B cell (primary cell): ENCODE measurements at regions not wholly inside any gene's neighbourhood (a gene's known extent, or its start where the extent isn't known, plus 50 kb on each side); places are given as distances from the start of the nearest gene placed in this dataset.

Experiments used
- EZH2 ChIP-seq: IDR thresholded peaks from 2 replicates; pipeline ENCODE4 v1.6.1; 2012; ENCODE audit warnings: borderline replicate concordance, low read depth, mild to moderate bottlenecking, moderate library complexity, low read length; ENCODE audit not compliant: insufficient read depth, poor library complexity, severe bottlenecking
- TF ChIP-seq, protein P1 (sequence below): fragments of 200-600 bp; IDR thresholded peaks from one replicate; pipeline ENCODE4 v1.8.0; 2022; ENCODE audit warnings: antibody characterized with exemption, mild to moderate bottlenecking

DNA sequence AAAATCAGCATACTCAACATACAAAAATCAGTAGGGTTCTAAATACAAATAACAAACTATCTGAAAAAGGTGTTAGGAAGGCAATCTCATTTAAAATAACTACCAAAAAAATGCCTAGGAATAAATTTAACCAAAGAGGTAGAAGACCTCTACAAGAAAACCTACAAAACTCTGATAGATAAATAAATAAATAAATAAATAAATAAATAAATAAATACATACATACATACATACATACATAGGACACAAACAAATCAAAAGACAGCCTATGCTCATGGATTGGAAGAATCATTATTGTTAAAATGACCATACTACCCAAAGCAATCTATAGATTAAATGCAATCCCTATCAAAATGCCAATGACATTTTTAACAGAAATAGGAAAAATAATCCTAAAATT, 194.7 kb downstream of the BARHL2 start:
- TF ChIP-seq EZH2 = no peak
- TF ChIP-seq, protein P1, sequence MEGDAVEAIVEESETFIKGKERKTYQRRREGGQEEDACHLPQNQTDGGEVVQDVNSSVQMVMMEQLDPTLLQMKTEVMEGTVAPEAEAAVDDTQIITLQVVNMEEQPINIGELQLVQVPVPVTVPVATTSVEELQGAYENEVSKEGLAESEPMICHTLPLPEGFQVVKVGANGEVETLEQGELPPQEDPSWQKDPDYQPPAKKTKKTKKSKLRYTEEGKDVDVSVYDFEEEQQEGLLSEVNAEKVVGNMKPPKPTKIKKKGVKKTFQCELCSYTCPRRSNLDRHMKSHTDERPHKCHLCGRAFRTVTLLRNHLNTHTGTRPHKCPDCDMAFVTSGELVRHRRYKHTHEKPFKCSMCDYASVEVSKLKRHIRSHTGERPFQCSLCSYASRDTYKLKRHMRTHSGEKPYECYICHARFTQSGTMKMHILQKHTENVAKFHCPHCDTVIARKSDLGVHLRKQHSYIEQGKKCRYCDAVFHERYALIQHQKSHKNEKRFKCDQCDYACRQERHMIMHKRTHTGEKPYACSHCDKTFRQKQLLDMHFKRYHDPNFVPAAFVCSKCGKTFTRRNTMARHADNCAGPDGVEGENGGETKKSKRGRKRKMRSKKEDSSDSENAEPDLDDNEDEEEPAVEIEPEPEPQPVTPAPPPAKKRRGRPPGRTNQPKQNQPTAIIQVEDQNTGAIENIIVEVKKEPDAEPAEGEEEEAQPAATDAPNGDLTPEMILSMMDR = no peak
